ENCODE measurements at regions not wholly inside any gene's neighbourhood (a gene's known extent, or its start where the extent isn't known, plus 50 kb on each side); places are given as distances from the start of the nearest gene placed in this dataset.

DNA sequence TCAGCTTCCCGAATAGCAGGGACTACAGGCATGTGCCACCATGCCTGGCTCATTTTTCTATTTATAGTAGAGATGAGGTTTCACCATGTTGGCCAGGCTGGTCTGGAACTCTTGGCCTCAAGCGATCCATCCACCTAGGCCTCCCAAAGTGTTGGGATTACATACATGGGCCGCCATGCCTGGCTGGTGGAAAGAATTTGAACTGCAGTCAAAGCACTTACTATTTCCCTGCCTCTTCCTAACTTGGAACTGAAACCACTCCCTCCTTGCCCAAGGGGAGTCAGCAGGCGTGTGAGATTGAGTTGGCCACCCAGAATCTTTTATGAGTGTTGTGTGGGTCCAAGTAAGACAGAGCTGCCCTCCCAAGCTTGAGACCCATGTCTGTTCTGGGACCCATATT lies 86.1 kb upstream of the PTPN3 start (continued):
- TF ChIP-seq TRIM25 (IDR thresholded peaks at IDR 0.05; ENCODE audit: borderline replicate concordance) (no peak), ZFP91 (CRISPR knock-in tag; IDR thresholded peaks at IDR 0.05) (no peak), RBM25 (IDR thresholded peaks at IDR 0.05; ENCODE audit: low read depth, low read length, severe bottlenecking) (no peak)

DNA sequence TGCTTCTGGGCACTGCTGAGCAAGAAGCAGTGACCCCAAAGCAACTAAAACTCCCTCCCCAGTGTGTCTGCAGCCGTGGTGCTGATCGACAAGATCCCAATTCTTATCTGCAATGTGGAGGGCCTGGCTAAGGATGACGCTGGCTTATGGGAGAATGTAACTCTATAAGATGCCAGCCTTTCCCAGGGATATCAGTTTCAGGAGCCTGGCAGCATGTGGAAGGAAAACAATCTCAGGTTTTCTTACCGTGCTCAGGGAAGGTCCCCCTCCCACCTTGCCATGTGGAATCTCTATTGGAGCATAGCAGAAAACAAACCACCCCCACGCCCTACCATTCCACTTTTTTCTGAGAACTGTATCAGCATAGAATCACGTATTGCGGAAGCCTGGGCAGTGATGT lies 87.7 kb upstream of the PTPN3 start:
- in situ Hi-C loops (cut with MboI) = loop anchor here (25.0 kb wide), 1 partner anchor 577 kb away; no protein-coding TSS in a partner anchor
- CTCF ChIA-PET (ENCODE audit: low intra/inter-chr PET ratio) = no interaction called here
- Histone ChIP-seq H3K9me3 (replicated peaks; ENCODE audit: control insufficient read depth, insufficient read depth, low read depth, low read length) (no peaks in the 10 kb centered on the region), H3K4me1 (replicated peaks in 1 of 2; ENCODE audit: control insufficient read depth in 2 of 2, insufficient read depth in 2 of 2, low read length in 2 of 2) (no peaks in the 10 kb centered on the region), H3K4me3 (no peak overlapping the region), H3K4me2 (ENCODE audit: insufficient read depth, low read length) (no peak overlapping the region), H3K27ac (ENCODE audit: extremely low read depth, low read depth, low read length) (no peak overlapping the region), H3K79me2 (ENCODE audit: control insufficient read depth, insufficient read depth, low read length) (no peaks in the 10 kb centered on the region), H2AFZ (ENCODE audit: low read depth, low read length) (no peak overlapping the region), H3K36me3 (ENCODE audit: control insufficient read depth, insufficient read depth, low read length) (no peaks in the 10 kb centered on the region), H3K9me1 (ENCODE audit: control insufficient read depth, insufficient read depth, low read length) (no peaks in the 10 kb centered on the region), H3K27me3 (ENCODE audit: control insufficient read depth in 2 of 2, insufficient read depth in 2 of 2, low read length in 2 of 2) (no peaks in the 10 kb centered on the region; a peak in 1 of 5 replicates), H4K20me1 (replicated peaks; ENCODE audit: control insufficient read depth, insufficient read depth, low read length) (no peaks in the 10 kb centered on the region), H3K9ac (ENCODE audit: insufficient read depth in 1 of 2, low read depth in 2 of 2, low read length in 2 of 2) (no peak overlapping the region)
- WGBS (ENCODE audit: insufficient coverage, low coverage, missing lambda C conversion rate) = 0% methylated on average over 7 of the region's 7 CpGs
- FAIRE-seq = no peak
- no TSS peak for BruUV-seq (replicated peaks)
- POLR2A ChIA-PET = no interaction called here
- no peak for ATAC-seq
- intact Hi-C loops (cut with micrococcal nuclease) = loop anchor here (10.0 kb wide), 1 partner anchor 569 kb away; no protein-coding TSS in a partner anchor
- no peak for DNase-seq (ENCODE audit: extremely low read depth in 1 of 4, low spot score in 3 of 4)
- no peak for TF ChIP-seq POLR2B (IDR thresholded peaks at IDR 0.05; ENCODE audit: low read depth, partially characterized antibody)
- TF ChIP-seq NFYB (IDR thresholded peaks at IDR 0.05; ENCODE audit: extremely low read depth, insufficient read length) = no peak
- TF ChIP-seq POLR3A (IDR thresholded peaks at IDR 0.05; ENCODE audit: borderline replicate concordance, extremely low read depth, insufficient read depth, insufficient read length) = no peak
- no peak for TF ChIP-seq RBBP5 (IDR thresholded peaks at IDR 0.05; ENCODE audit: borderline replicate concordance, insufficient read depth, low read length, poor library complexity, severe bottlenecking)
- no peak for TF ChIP-seq COPS2 (conservative IDR thresholded peaks at IDR 0.05)
- TF ChIP-seq RERE (CRISPR knock-in tag; IDR thresholded peaks at IDR 0.05; ENCODE audit: borderline replicate concordance) = no peak
- no peak for TF ChIP-seq HNRNPLL (IDR thresholded peaks at IDR 0.05; ENCODE audit: low read depth, low read length, poor library complexity, severe bottlenecking)
- TF ChIP-seq ZNF644 (tag; IDR thresholded peaks at IDR 0.05; ENCODE audit: low read depth) = no peak
